Activated CD8-positive, alpha-beta T cell treated with anti-CD3 and anti-CD28 coated beads, Interleukin-2, amount 10 ng/mL, durations not matched to agents 7 days and 5 days (primary cell): ENCODE measurements at regions not wholly inside any gene's neighbourhood (a gene's known extent, or its start where the extent isn't known, plus 50 kb on each side); places are given as distances from the start of the nearest gene placed in this dataset.
"Not testable (repeated sequence)": the region's sequence is repeated elsewhere in the genome, so short reads cannot be mapped to it uniquely, and the experiment has no call there.

Experiments
- ATAC-seq: fragments of 150-1000 bp; cut with Tn5 transposase; one replicate; pipeline ENCODE4 v1.10.0; 2021; ENCODE audit warnings: moderate library complexity
- CTCF ChIA-PET: fragments of 350-600 bp; sonication (Branson Sonifier 250); formaldehyde crosslinking; loops from one replicate; lab custom pipeline; 2021; ENCODE audit warnings: antibody characterized with exemption; lab: Charles Lee
- POLR2A ChIA-PET: fragments of 350-600 bp; sonication (Branson Sonifier 250); formaldehyde crosslinking; loops from one replicate; lab custom pipeline; 2021; ENCODE audit warnings: antibody characterized with exemption; lab: Charles Lee
- DNase-seq: peaks from one replicate; pipeline ENCODE4 v3.0.0-alpha.2; 2020
- H3K27ac Mint-ChIP-seq: one replicate; pipeline ENCODE4 v1.8.0; 2021; ENCODE audit warnings: mild to moderate bottlenecking, mixed read lengths
- H3K27me3 Mint-ChIP-seq: one replicate; pipeline ENCODE4 v1.8.0; 2021; ENCODE audit warnings: low read depth, mixed read lengths
- H3K36me3 Mint-ChIP-seq: one replicate; pipeline ENCODE4 v1.8.0; 2021; ENCODE audit warnings: low read depth, mixed read lengths
- H3K4me1 Mint-ChIP-seq: one replicate; pipeline ENCODE4 v1.8.0; 2021; ENCODE audit warnings: low read depth, mixed read lengths
- H3K4me3 Mint-ChIP-seq: one replicate; pipeline ENCODE4 v1.8.0; 2021; ENCODE audit warnings: mild to moderate bottlenecking, mixed read lengths
- H3K9me3 Mint-ChIP-seq: one replicate; pipeline ENCODE4 v1.8.0; 2022; ENCODE audit warnings: mixed read lengths; ENCODE audit not compliant: insufficient read depth

DNA sequence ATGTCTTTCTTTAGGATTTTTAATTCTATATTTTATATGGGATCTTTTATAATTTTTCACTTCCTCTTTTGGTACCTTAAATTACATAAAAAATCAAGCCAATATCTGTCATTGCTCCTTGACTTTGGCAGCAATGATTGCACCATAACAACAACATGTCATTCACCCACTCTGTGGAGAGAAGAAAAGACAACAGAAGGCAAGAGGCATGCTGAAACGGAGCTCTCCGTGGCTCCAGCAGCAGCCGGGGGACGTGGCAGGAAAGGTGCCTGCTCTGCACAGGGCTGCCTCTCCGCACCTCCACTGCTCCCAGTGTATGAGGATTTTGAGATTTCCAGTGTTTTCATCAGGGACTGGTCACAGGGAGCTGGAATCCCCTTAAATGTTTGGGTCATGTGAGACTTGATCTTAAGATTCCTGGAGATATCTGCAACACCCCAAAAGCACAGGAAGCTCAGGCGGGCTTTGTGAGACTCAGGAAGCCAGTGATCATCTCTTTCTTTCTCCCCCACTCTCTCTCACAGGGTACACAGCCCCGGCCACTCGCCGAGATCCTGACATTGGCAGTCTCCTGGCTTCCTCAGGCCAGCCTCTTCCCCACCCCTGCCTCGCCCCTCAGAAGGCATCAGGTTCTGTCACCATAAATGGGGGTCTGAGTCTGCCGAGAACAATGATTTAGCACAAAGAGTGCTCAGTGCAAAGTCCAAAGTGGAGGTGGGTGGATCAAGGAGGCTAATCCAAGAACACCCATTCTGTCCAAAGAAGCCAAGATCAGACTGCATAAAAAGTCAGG is 74.6 kb downstream of the ACTL7B start:
- ATAC-seq (no peak), DNase-seq (no peak)
- H3K27ac Mint-ChIP-seq: no peak overlapping the region
- POLR2A ChIA-PET: no interaction called here
- no peak overlapping the region for H3K4me3 Mint-ChIP-seq
- no peaks in the 10 kb centered on the region for H3K36me3 Mint-ChIP-seq
- CTCF ChIA-PET: no interaction called here
- peaks cover 5% of the 10 kb centered on the region for H3K27me3 Mint-ChIP-seq
- peaks cover 9% of the 10 kb centered on the region for H3K4me1 Mint-ChIP-seq
- H3K9me3 Mint-ChIP-seq: no peaks in the 10 kb centered on the region

DNA sequence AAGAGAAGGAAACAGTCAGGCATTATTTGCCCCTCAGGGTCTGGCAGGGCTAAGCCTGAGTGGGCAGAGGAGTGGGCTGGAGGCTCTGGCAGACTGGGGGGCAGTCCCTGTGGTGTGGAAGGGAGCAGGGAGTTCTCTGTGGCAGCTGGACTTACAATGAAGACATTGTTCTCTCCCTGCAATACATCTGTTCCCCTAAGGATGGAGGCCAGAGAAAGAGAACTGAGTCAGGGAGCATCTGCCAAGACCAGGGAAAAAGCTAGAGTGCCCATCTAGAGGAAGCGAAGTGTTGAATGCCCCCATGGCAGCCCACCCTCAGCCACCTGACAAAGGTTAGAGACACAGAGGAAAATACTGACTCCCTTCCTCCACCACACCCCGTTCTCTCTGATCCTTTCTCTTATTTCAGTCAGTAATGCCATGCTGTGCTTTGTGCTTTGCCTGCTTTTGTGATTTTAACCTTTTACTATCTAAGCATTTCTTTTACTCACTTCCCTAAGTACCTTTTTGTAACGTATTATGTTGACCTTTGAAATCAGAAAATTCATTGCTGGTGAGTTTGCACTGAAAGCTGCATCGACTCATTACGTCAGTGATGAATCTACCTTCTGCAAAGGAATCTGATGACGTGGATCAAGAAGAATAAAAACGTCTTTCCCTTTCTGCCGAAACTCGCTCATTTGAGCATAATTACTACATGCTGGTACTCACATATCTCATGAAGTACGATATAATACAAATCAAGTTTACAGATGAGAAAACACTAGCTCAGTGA is 76.0 kb downstream of the ACTL7B start:
- peaks cover 5% of the 10 kb centered on the region for H3K27me3 Mint-ChIP-seq
- no peaks in the 10 kb centered on the region for H3K9me3 Mint-ChIP-seq
- no peak overlapping the region for H3K27ac Mint-ChIP-seq
- ChIA-PET CTCF (no interaction called here), POLR2A (no interaction called here)
- H3K4me1 Mint-ChIP-seq: peaks cover 5% of the 10 kb centered on the region
- no peak for DNase-seq
- no peak overlapping the region for H3K4me3 Mint-ChIP-seq
- no peak for ATAC-seq
- no peaks in the 10 kb centered on the region for H3K36me3 Mint-ChIP-seq

DNA sequence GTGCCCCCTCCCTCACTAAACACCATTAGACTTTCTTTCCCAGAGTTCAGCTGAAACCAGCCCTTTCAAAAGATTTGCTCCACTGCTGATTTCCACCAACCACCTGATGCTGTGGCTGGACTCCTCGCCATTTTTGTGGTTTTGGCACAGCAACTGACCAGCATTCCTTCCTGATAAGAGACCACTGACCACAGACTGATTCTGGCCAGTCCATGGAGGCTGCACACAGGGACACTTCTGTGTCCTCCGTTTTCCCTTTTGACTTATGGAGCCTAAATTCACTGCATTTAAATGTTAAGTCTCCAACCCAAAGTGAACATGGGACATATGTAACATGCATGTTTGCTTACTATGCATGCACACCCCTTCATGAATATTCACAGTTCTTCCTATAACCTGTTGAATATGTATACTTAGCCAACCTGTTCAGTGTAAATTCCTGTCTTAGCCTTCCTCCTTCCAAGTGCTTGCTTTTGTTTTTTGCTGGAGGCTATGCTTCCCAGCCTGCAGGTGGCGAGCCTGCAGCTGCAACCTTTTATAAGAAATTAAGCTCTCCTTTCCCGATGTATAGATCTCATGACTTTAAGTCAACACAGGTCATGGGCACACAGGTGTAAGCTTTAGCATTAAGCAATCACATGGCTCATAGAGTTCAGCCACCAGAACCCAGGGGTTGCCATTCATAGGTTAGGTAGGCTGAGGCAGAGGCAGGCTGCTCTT is 78.7 kb downstream of the ACTL7B start:
- H3K36me3 Mint-ChIP-seq: no peaks in the 10 kb centered on the region
- H3K27me3 Mint-ChIP-seq: no peaks in the 10 kb centered on the region
- H3K4me1 Mint-ChIP-seq: no peaks in the 10 kb centered on the region
- H3K27ac Mint-ChIP-seq: no peak overlapping the region
- H3K9me3 Mint-ChIP-seq: no peaks in the 10 kb centered on the region
- DNase-seq (no peak), ATAC-seq (no peak)
- ChIA-PET CTCF (interaction anchor here (1.0 kb wide), 1 partner anchor 177 kb away, joined by 3 read pairs; no protein-coding TSS in a partner anchor), POLR2A (no interaction called here)
- H3K4me3 Mint-ChIP-seq: no peak overlapping the region

DNA sequence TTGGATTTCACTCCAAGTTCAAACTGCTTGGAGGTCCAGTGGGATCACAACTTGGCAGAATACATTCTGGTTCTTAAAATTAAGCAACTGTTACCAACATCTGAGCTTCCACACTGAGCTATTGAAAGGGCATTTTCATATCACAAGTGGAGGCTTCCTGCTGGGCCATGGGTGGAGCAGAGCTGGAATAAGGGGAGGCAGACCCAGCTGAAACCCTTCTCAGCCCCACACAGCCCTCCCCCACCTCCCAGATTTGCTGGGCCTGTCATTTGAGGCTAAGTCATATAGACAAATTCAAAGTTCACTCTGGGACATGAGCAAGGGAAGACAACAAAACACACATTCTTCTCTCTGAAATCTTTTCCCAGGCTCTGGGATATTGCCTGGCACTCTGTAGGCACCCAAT is 79.9 kb downstream of the ACTL7B start:
- Mint-ChIP-seq H3K27me3 (no peaks in the 10 kb centered on the region), H3K36me3 (no peaks in the 10 kb centered on the region), H3K4me1 (no peaks in the 10 kb centered on the region), H3K9me3 (no peaks in the 10 kb centered on the region), H3K27ac (no peak overlapping the region), H3K4me3 (no peak overlapping the region)
- ATAC-seq: no peak
- DNase-seq: no peak
- POLR2A ChIA-PET: no interaction called here
- CTCF ChIA-PET: no interaction called here

DNA sequence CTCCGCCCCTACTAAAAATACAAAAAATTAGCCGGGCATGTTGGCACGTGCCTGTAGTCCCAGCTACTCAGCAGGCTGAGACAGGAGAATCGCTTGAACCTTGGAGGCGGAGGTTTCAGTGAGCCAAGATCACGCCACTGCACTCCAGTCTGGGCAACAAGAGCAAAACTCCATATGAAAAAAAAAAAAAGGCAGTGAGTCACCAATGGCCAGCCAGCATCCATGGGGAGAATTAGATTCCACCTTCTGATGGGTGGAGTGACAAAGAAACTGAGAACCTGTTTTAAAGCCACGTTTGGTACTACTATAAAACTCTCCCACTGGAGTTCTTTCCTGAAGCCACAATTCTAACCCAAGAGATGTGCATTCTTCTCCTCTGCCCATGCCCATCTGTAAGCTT is 81.7 kb downstream of the ACTL7B start:
- H3K27me3 Mint-ChIP-seq, H3K9me3 Mint-ChIP-seq, ATAC-seq, CTCF ChIA-PET, H3K36me3 Mint-ChIP-seq, POLR2A ChIA-PET, H3K4me3 Mint-ChIP-seq, H3K27ac Mint-ChIP-seq, H3K4me1 Mint-ChIP-seq, DNase-seq: not testable (repeated sequence)

DNA sequence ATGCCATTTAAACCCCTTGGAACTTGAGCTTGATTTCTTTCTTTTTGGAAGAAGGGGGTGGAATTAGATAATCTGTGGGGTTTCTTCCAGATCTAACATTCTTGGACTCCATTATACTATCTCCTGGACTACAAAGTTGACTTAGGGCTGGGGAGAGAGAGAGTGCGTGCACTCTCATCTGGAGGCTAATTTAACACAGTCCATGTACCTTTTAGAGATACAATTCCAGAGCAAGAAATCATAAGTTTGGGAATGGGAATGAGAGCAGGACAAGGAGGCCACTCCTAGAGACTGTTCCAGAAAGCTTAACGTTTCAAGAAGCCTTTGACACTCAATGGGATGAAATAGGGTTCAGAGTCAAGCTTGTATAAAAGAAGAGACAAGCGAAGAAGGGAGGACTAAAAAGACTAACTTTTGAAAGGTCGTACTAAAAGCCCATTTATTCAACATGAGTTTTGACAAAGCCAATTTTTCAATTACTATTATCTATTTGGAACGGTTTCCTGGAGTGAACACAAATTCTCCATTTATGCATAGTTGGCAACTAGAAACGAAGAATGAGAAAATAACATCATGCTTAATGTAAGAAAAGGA is 83.4 kb downstream of the ACTL7B start:
- H3K27ac Mint-ChIP-seq: no peak overlapping the region
- no peaks in the 10 kb centered on the region for H3K4me1 Mint-ChIP-seq
- CTCF ChIA-PET: no interaction called here
- DNase-seq (no peak), ATAC-seq (no peak)
- POLR2A ChIA-PET: no interaction called here
- H3K4me3 Mint-ChIP-seq: no peak overlapping the region
- peaks cover 5% of the 10 kb centered on the region for H3K9me3 Mint-ChIP-seq
- no peaks in the 10 kb centered on the region for H3K27me3 Mint-ChIP-seq
- H3K36me3 Mint-ChIP-seq: no peaks in the 10 kb centered on the region

DNA sequence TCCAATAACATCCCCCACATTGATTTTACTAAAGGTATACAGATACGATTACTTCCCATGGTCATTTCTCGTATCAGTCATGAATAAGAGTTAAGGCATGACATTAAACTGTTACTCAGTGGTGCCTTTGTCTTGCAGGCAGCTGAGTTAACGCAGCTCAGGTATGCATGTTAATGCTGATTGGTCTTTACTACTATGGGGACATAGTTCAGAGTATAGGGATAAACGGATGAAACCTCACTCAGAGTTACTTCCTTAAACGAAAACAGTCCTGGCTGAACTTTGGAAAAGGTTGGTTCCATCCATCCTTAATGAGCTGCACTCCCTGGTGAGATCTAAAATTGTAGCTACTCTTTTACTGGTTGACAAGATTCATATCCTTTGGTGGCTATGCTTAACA is 87.0 kb downstream of the ACTL7B start:
- ChIA-PET CTCF (no interaction called here), POLR2A (no interaction called here)
- no peak overlapping the region for H3K4me3 Mint-ChIP-seq
- H3K4me1 Mint-ChIP-seq: no peaks in the 10 kb centered on the region
- DNase-seq (no peak), ATAC-seq (no peak)
- H3K9me3 Mint-ChIP-seq: peaks cover 5% of the 10 kb centered on the region
- no peak overlapping the region for H3K27ac Mint-ChIP-seq
- no peaks in the 10 kb centered on the region for H3K27me3 Mint-ChIP-seq
- no peaks in the 10 kb centered on the region for H3K36me3 Mint-ChIP-seq

DNA sequence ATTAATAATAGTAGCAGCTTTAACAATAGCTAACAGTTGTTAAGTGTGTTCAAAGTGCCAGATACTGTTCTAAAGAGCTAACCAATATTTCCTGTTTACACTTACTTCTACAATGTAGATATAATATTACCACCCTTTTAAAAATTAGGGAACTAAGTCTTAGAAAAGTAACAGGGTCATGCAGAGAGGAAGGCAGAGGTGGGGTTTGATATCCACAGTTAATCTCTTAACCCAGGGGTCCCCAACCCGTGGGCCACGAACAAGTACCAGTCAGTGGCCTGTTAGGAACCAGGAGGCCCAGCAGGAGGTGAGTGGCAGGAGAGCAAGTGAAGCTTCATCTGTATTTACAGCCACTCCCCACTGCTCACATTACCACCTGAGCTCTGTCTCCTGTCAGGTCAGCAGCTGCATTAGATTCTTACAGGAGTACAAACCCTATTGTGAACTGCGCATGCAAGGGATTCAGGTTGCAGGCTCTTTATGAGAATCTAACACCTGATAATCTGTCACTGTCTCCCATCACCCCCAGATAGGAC is 89.1 kb downstream of the ACTL7B start:
- H3K27ac Mint-ChIP-seq: no peak overlapping the region
- DNase-seq (no peak), ATAC-seq (no peak)
- POLR2A ChIA-PET: no interaction called here
- H3K36me3 Mint-ChIP-seq: no peaks in the 10 kb centered on the region
- CTCF ChIA-PET: interaction anchor here (0.7 kb wide), 1 partner anchor 195 kb away, joined by 3 read pairs; no protein-coding TSS in a partner anchor
- no peaks in the 10 kb centered on the region for H3K27me3 Mint-ChIP-seq
- no peak overlapping the region for H3K4me3 Mint-ChIP-seq
- H3K9me3 Mint-ChIP-seq: peaks cover 5% of the 10 kb centered on the region
- no peaks in the 10 kb centered on the region for H3K4me1 Mint-ChIP-seq

DNA sequence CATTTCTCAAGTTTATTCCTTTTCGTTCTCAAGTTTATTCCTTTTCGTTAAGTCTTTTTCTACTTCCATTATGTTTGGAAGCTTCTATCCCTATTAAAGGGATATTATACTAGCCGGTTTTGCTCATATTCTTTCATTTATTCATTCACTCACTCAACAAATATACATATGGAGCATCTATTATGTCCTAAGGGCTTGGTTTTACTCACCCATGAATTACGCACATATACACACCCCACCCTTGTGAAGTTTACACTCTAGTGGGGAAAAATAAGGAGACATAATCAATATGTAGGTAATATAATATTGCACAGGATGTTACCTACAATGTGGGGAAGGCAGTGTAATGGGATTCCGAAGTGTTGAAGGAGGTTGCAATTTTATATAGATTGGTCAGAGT is 90.5 kb downstream of the ACTL7B start:
- ChIA-PET CTCF (no interaction called here), POLR2A (no interaction called here)
- Mint-ChIP-seq H3K4me1 (no peaks in the 10 kb centered on the region), H3K36me3 (no peaks in the 10 kb centered on the region), H3K27me3 (no peaks in the 10 kb centered on the region), H3K4me3 (no peak overlapping the region), H3K9me3 (peaks cover 4% of the 10 kb centered on the region), H3K27ac (no peak overlapping the region)
- ATAC-seq (no peak), DNase-seq (no peak)

DNA sequence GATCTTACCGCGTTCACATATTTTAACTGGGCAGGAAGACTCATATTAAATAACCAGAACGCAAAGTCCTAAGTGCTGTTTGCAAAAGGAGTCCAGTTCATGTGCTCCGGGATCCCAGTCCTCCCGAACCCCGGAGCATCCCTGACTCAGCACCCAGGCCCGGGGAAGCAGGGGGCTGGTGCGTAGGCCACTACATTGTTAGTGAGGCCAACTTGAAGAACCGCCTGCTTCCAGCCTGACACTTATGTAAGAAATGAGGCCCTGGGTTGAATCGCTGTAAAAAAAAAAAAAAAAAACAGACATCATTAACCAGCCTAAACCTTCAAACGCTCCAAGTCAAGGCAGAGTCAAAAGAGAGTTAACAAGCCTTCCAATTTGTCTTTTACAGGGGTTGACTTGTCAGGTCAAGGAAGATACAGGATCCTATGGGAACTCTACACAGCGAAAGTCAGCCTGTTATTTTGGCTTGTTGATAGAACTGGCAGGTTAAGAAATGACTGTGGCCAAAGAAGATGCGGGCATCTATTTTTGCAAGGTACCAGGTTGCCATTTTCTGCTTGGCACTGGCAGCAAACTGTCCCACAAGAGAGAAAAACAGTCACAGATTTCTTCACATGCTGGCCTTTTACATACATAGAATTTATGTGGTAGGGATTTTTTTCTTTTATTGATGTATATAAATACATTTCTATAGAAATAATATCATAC is 93.3 kb downstream of the ACTL7B start:
- Mint-ChIP-seq H3K36me3 (no peaks in the 10 kb centered on the region), H3K27me3 (no peaks in the 10 kb centered on the region), H3K4me3 (no peak overlapping the region), H3K4me1 (no peaks in the 10 kb centered on the region), H3K9me3 (no peaks in the 10 kb centered on the region), H3K27ac (no peak overlapping the region)
- no peak for ATAC-seq
- ChIA-PET POLR2A (no interaction called here), CTCF (interaction anchor here (0.7 to 1.0 kb wide), 2 partner anchors 198 to 649 kb away, joined by 4 read pairs; no protein-coding TSS in a partner anchor)
- DNase-seq: no peak
